Ectodermal cell (in vitro differentiated cells): ENCODE measurements at regions not wholly inside any gene's neighbourhood (a gene's known extent, or its start where the extent isn't known, plus 50 kb on each side); places are given as distances from the start of the nearest gene placed in this dataset.

Experiments
- H3K27ac ChIP-seq: 2 replicates; pipeline ENCODE4 v1.7.0; 2013; ENCODE audit warnings: mild to moderate bottlenecking, low read depth, low read length; ENCODE audit not compliant: insufficient read depth, poor library complexity, severe bottlenecking
- H3K27me3 ChIP-seq: 2 replicates; pipeline ENCODE4 v1.7.0; 2013; ENCODE audit warnings: mild to moderate bottlenecking, low read length; ENCODE audit not compliant: insufficient read depth, control insufficient read depth, poor library complexity, severe bottlenecking
- H3K36me3 ChIP-seq: one replicate; pipeline ENCODE4 v1.7.0; 2013; ENCODE audit warnings: low read length; ENCODE audit not compliant: control insufficient read depth, insufficient read depth
- H3K4me1 ChIP-seq: one replicate; pipeline ENCODE4 v1.7.0; 2013; ENCODE audit warnings: low read length; ENCODE audit not compliant: control insufficient read depth, insufficient read depth
- H3K4me3 ChIP-seq: 2 replicates; pipeline ENCODE4 v1.7.0; 2013; ENCODE audit warnings: low read depth, low read length, control low read depth; ENCODE audit not compliant: insufficient read depth
- H3K9me3 ChIP-seq: 2 replicates; pipeline ENCODE4 v1.7.0; 2013; ENCODE audit warnings: mild to moderate bottlenecking, low read length, moderate library complexity; ENCODE audit not compliant: control insufficient read depth
- WGBS, 2 experiments: methylation state at CpG; one replicate each; pipeline ENCODE4 v1.1.7; 2013; ENCODE audit warnings: missing lambda C conversion rate in 2 of 2; 5-methylcytosine and 5-hydroxymethylcytosine counted together

DNA sequence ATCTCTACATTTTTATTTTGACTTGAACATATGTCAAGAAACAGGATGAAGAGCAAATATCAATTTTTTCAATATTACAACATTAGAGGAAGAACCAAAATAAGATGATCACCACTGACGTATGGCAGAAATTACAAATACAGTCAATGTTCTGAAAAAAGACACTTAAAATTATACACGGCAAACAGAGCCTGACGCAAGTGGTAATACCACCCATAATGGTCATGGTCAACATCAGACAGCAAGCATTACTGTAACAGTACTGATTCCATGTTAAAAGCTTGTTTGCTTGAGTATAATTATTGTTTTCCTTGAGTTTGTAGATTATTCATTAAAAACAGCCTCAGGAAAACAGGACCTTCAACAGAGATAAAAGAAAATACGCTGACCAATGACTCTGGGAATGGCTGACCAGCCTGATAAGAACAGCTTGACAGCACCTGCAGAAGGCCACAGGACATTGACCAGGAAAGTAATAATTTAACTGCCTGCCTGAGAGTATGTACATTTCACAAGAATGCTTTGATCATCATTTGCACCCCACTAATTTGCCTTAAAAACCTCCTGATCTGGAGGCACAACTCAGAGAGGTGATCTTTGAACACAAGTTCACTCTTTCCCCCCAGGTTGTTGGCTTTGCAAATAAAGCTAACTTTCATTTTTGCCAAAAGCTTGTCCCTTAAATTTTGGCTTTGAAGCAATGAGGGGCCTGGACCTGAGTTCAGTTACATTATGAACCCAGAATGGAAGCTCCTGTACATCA lies 187.3 kb downstream of the IPO8 start:
- Histone ChIP-seq H3K4me3 (no peak overlapping the region), H3K27ac (no peak overlapping the region), H3K4me1 (no peaks in the 10 kb centered on the region), H3K36me3 (no peaks in the 10 kb centered on the region), H3K9me3 (no peaks in the 10 kb centered on the region), H3K27me3 (no peaks in the 10 kb centered on the region)
- 96 to 97% methylated on average over 4 of the region's 4 CpGs for WGBS, 2 experiments

DNA sequence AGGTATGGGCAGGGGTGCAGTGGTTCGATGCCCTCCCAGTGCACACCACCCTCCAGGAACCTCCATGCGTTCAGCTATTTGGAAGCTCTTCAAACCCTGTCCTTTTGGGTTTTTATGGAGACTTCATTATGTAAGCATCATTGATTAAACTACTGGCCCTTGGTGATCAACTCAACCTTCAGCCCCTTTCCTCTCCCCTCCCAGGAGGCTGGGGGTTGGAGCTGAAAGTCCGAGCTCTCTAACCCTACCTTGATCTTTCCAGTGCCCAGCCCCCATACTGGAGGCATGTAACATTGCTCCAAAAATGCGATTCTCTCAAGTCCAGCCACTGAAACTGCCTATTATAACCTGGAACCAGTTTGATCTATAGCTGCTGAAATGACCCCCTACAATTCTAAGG lies 188.1 kb downstream of the IPO8 start:
- 94 to 99% methylated on average over 4 of the region's 4 CpGs for WGBS, 2 experiments
- Histone ChIP-seq H3K9me3 (no peaks in the 10 kb centered on the region), H3K27ac (no peak overlapping the region), H3K4me1 (no peaks in the 10 kb centered on the region), H3K4me3 (no peak overlapping the region), H3K27me3 (no peaks in the 10 kb centered on the region), H3K36me3 (no peaks in the 10 kb centered on the region)

DNA sequence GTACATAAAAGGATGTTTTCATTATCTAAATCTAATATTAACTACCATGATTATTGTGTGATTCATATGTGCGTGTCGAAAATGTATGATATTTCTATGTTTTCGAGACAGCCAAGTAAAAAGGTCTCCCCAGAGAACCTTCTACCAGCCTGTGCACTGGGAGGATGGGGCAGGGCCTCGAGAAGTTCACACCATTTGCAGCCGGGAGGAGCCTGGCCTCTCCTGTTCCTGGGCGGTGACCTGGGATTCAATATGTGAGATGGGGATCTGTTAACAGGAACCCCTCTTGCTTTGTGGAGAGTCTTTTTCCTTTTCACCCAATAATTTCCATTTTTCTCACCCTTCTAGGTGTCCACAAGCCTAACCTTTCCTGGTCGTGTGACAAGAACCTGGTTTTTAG lies 189.3 kb downstream of the IPO8 start:
- Histone ChIP-seq H3K4me1 (no peaks in the 10 kb centered on the region), H3K9me3 (no peaks in the 10 kb centered on the region), H3K36me3 (no peaks in the 10 kb centered on the region), H3K27me3 (no peaks in the 10 kb centered on the region), H3K4me3 (no peak overlapping the region), H3K27ac (no peak overlapping the region)
- WGBS, 2 experiments = 92 to 94% methylated on average over 6 to 7 of the region's 7 CpGs

DNA sequence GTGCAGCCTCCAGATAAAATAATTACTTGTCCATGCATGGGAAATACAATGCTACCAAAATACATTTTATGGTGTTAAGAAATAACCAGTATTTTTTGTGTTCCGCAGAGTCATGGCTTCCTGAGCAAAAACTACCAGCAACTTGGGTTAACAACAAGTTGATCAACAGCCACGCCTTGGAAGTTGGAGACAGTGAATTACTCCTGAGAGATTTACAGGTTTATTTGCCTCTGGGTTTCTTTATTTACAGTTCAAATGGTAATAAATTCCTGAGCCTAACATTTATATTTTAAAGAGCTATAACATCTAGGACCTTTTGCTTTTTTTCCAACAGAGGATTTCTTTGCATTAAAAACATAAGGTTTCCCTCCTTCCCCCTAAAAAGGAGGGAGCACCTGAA lies 194.0 kb downstream of the IPO8 start:
- H3K9me3 ChIP-seq = no peaks in the 10 kb centered on the region
- no peak overlapping the region for H3K27ac ChIP-seq
- H3K4me3 ChIP-seq = no peak overlapping the region
- no peaks in the 10 kb centered on the region for H3K36me3 ChIP-seq
- H3K27me3 ChIP-seq = no peaks in the 10 kb centered on the region
- H3K4me1 ChIP-seq = no peaks in the 10 kb centered on the region
- WGBS, 2 experiments = 92 to 96% methylated on average over 2 of the region's 2 CpGs

DNA sequence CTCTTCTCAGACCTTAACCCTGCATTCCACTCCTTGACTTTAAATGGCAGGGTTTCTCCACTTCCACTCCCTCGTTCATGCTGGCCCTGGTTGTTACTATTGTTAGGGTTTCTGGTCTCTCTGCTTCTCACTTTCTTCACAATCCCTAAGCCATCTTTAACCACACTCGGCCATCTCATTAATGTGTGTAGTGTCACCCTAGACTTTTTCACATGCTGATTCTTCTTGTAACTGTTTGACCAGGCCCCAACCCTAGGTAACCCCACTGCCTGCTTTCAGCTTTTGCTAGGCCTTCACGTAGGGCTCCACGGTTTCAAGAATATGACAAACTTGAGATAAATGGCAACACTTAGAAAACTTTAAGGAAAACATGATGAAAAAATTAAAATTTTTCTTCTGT lies 195.1 kb downstream of the IPO8 start:
- Histone ChIP-seq H3K4me1 (no peaks in the 10 kb centered on the region), H3K36me3 (no peaks in the 10 kb centered on the region), H3K27me3 (no peaks in the 10 kb centered on the region), H3K9me3 (no peaks in the 10 kb centered on the region), H3K27ac (no peak overlapping the region), H3K4me3 (no peak overlapping the region)
- WGBS, 2 experiments = 87 to 96% methylated on average over 4 of the region's 4 CpGs

DNA sequence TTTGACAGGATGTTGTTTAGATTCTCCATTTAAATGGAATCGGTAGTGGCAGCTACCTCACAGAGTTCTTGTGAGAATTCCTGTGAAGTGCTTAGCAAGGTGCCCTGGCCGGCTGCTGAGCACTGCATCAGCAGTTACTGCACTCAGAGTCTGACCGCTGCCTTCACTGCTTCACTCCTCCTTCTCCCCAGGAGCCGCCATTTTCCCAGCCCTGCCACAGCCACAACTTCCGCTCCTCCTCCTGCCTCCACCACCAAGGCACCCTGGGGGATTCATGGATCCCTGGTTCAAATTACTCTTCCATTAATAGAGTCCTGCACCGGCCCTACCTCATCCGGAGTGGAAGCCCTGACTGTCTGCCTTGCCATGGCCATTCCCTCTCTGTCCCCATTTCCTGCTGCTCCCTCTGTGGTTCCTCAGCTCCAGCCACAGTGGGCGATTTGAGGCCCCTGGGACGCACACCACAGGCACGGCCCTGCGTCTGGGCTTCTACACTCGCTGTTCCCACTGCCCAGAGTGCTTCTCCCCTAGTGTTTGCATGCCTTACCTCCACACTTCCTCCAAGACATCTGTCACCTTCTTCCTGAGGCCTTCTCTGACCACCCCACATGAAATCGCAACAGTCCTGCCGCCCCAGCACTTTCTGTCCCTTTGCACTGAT lies 210.3 kb downstream of the IPO8 start:
- H3K4me1 ChIP-seq = no peaks in the 10 kb centered on the region
- no peak overlapping the region for H3K4me3 ChIP-seq
- WGBS, 2 experiments = 88 to 89% methylated on average over 14 of the region's 14 CpGs
- H3K27me3 ChIP-seq = no peaks in the 10 kb centered on the region
- H3K27ac ChIP-seq = no peak overlapping the region
- H3K36me3 ChIP-seq = no peaks in the 10 kb centered on the region
- H3K9me3 ChIP-seq = no peaks in the 10 kb centered on the region

DNA sequence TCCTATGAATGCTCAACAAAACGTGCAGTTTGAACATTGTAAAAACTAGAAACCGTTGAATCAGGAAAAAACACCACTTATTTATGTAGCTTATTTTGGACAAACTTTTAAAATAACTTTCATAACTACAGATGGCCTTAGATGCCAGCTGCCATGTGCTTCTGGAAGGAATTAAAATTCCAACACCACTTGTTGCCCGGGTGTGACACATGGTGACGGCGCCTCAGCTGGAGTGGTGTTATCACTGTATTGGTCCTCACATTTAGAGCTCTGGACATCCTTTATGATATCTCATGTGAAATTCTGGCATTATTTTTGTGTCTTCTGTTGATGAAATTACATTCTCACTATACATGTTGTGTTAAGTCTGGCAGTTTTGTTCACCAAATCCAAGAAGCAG lies 211.0 kb downstream of the IPO8 start:
- no peak overlapping the region for H3K4me3 ChIP-seq
- H3K27ac ChIP-seq = no peak overlapping the region
- no peaks in the 10 kb centered on the region for H3K9me3 ChIP-seq
- 95 to 99% methylated on average over 5 of the region's 5 CpGs for WGBS, 2 experiments
- no peaks in the 10 kb centered on the region for H3K36me3 ChIP-seq
- H3K4me1 ChIP-seq = no peaks in the 10 kb centered on the region
- no peaks in the 10 kb centered on the region for H3K27me3 ChIP-seq

DNA sequence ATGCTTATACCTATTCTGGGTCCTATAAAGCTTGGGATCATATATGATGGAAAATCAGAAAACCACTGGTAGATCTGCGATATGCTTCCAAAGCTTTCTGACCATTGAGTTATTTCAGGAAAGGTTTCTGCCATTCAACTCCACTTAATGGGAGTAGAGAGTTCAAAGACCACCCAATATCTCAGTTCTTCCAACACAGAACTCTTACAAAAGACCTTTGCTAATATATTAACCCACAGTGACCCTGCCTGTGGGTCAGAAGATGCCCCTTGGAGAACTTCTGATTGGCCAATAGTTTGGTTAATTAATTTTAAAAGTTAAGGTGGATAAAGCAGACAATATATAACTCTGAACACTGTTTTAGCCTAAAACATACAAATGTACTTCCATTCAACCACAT lies 213.0 kb downstream of the IPO8 start:
- WGBS, 2 experiments = 90 to 96% methylated on average over 1 of the region's 1 CpG
- no peaks in the 10 kb centered on the region for H3K9me3 ChIP-seq
- no peak overlapping the region for H3K27ac ChIP-seq

DNA sequence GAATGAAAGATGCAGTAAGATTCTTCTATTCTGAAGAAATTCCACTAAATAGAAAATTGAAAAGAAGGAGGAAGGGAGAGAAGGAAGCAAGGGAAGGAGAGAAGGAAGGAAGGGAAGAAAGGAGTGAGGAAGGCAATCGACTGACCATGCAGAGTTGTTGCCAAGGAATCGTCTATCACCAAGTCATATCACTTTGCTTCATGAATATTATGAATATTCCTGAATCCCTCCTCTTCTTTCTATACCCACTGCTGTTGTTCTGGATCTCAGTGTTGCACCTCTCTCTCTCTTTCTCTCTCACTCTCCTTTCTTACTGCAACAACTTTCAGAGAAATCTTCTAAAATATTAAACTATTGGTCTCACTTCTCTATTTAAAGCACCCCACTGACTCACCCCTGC lies 222.4 kb downstream of the IPO8 start:
- no peak overlapping the region for H3K4me3 ChIP-seq
- H3K36me3 ChIP-seq = no peaks in the 10 kb centered on the region
- no peaks in the 10 kb centered on the region for H3K9me3 ChIP-seq
- WGBS, 2 experiments = 39 to 46% methylated on average over 2 of the region's 2 CpGs
- H3K4me1 ChIP-seq = no peaks in the 10 kb centered on the region
- no peaks in the 10 kb centered on the region for H3K27me3 ChIP-seq
- no peak overlapping the region for H3K27ac ChIP-seq

More for the DNA sequence above, 213.0 kb downstream of the IPO8 start:
- H3K27me3 ChIP-seq = no peaks in the 10 kb centered on the region
- H3K4me1 ChIP-seq = no peaks in the 10 kb centered on the region
- H3K36me3 ChIP-seq = no peaks in the 10 kb centered on the region
- no peak overlapping the region for H3K4me3 ChIP-seq

DNA sequence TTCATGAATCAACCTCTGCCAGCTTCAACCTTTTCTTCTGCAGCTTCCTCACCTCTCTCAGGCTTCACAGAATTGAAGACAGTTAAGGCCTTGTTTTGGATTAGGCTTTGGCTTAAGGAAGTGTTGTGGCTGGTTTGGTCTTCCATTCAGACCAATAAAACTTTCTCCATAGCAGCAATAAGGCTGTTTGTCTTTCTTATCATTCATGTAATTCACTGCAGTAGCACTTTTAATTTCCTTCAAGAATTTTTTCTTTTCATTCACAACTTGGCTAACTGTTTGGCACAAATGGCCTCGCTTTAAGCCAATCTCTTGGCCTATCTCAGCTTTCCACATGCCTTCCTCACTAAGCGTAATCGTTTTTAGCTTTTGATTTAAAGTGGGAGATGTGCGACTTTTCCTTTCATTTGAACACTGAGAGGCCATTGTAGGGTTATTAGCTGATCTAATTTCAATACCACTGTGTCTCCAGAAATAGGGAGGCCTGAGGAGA lies 229.5 kb downstream of the IPO8 start:
- Histone ChIP-seq H3K27ac (no peak overlapping the region), H3K4me1 (no peaks in the 10 kb centered on the region), H3K4me3 (no peak overlapping the region), H3K36me3 (no peaks in the 10 kb centered on the region), H3K27me3 (no peaks in the 10 kb centered on the region), H3K9me3 (no peaks in the 10 kb centered on the region)
- 96 to 100% methylated on average over 4 of the region's 4 CpGs for WGBS, 2 experiments
